22Rv1 (cell line): ENCODE measurements at regions not wholly inside any gene's neighbourhood (a gene's known extent, or its start where the extent isn't known, plus 50 kb on each side); places are given as distances from the start of the nearest gene placed in this dataset.

Experiments used
- ZFX ChIP-seq: fragments of 450-650 bp; IDR thresholded peaks from 2 replicates; pipeline ENCODE4 v1.6.1; 2017; ENCODE audit warnings: antibody characterized with exemption, borderline replicate concordance
- TF ChIP-seq, protein P1 (sequence below): fragments of 450-650 bp; IDR thresholded peaks from 2 replicates; pipeline ENCODE4 v1.5.1; 2017; ENCODE audit warnings: mild to moderate bottlenecking

- TF ChIP-seq, protein P1, sequence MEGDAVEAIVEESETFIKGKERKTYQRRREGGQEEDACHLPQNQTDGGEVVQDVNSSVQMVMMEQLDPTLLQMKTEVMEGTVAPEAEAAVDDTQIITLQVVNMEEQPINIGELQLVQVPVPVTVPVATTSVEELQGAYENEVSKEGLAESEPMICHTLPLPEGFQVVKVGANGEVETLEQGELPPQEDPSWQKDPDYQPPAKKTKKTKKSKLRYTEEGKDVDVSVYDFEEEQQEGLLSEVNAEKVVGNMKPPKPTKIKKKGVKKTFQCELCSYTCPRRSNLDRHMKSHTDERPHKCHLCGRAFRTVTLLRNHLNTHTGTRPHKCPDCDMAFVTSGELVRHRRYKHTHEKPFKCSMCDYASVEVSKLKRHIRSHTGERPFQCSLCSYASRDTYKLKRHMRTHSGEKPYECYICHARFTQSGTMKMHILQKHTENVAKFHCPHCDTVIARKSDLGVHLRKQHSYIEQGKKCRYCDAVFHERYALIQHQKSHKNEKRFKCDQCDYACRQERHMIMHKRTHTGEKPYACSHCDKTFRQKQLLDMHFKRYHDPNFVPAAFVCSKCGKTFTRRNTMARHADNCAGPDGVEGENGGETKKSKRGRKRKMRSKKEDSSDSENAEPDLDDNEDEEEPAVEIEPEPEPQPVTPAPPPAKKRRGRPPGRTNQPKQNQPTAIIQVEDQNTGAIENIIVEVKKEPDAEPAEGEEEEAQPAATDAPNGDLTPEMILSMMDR, result no peak
- no peak for TF ChIP-seq ZFX
Measured at GRCh38 chr4:135532132-135532531, 1330.5 kb upstream of the PABPC4L start.
